ENCODE measurements at regions not wholly inside any gene's neighbourhood (a gene's known extent, or its start where the extent isn't known, plus 50 kb on each side); places are given as distances from the start of the nearest gene placed in this dataset.
A peak's percentile ranks its signal among the peaks of the same experiment; 100 is the strongest.
"Not testable (repeated sequence)": the region's sequence is repeated elsewhere in the genome, so short reads cannot be mapped to it uniquely, and the experiment has no call there.

DNA sequence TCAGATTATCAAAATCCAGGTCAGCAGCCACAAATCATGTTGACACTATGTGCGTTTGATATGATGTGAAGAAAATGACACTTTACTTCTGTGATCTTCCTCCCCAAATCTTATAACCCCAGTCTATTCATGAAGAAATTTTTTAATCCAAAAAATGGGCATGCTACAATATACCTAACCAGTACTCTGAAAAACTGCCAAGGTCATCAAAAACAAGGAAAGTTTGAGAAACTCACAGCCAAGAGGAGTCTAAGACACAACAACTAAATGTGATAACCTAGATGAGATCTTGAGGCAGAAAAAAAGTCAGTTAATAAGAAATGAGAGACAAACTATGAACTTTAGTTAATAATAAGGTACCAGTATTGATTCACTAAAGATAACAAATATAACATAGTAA, 200.6 kb upstream of the IRAK1BP1 start:
- no peak for DNase-seq (ENCODE audit: low read depth)

DNA sequence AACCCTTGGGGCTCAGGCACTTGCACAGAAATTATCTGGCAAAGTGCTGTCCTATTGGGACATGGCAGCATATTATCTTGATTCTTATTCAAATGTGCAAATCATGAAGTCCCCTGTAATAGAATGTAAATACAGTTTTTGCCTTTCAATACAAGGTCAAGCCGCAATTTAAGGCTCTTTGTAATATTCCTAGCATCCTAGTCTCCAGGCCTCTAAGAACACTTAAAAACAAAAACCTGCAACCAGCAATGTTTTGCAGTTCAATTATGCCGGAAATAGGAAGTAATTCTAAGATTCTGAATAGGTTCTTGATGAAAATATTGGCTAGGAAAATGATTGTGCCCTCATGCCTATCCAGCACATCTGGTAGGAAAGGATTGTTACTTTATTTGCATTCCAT, 197.2 kb upstream of the IRAK1BP1 start:
- no peak for DNase-seq (ENCODE audit: low read depth)

- no peak for DNase-seq (ENCODE audit: low read depth)
Observed at GRCh38 chr6:78670802-78671201, 196.5 kb upstream of the IRAK1BP1 start.

DNA sequence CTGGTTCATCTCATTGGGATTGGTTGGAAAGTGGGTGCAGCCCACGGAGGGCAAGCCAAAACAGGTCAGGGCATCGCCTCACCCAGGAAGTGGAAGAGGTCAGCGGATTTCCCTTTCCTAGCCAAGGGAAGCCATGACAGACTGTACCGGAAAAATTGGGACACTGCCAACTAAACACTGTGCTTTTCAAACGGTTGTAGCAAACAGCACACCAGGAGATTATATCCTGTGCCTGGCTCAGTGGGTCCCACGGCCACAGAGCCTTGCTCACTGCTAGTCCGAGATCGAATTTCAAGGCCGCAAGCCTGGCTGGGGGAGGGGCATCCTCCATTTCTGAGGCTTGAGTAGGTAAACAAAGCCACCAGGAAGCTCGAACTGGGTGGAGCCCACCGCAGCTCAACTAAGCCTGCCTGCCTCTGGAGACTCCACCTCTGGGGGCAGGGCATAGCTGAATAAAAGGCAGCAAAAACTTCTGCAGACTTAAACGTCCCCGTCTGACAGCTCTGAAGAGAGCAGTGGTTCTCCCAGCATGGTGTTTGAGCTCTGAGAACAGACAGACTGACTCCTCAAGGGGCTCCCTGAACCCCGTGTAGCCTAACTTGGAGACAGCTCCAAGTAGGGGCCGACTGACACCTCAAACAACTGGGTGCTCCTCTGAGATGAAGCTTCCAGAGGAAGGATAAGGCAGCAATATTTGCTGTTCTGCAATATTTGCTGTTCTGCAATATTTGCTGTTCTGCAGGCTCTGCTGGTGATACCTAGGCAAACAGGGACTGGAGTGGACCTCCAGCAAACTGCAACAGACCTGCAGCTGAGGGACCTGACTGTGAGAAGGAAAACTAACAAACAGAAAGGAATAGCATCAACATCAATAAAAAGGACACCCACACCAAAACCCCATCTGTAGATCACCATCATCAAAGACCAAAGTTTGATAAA, 191.0 kb upstream of the IRAK1BP1 start:
- DNase-seq (ENCODE audit: low read depth), result not testable (repeated sequence)

DNA sequence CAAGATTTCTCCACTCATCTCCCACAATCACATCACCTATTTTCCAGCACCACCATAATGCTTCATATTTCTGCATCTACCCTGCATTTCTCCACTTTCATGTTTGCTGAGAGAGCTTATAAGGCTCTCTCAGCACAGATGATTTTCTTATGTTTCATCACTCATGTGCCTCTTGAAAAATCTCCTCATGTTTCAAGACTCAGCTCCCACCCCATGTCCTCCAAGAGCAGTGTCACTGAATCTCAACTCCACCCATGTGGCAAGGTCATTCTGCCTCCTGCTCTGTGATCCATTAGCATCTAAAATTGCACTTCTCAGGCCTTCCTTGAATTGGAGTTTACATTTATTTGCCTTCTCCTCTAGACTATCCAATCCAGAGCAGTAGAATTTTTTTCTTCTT, 178.7 kb upstream of the IRAK1BP1 start:
- DNase-seq (ENCODE audit: low read depth), result no peak

DNA sequence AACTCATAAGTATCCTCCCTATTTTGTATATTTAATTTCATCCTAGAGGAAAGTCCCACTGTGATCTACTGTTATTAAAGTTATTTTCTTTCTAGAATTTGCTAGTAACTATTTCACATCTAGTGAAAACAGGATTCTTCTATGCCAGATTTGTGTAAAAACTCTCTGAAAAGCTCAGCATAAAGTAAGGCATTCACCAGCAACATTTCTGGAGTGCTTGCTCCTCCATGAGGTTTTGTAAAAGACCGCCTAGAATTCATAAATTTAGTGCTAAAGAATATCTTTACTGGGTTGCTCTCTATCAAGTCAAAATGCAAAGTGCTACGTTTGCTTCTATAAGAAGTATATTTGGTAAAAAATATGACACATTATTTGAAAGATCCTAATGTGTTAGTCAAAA, 173.5 kb upstream of the IRAK1BP1 start:
- DNase-seq (ENCODE audit: low read depth), result no peak

- DNase-seq (ENCODE audit: low read depth), result not testable (repeated sequence)
Observed at GRCh38 chr6:78694628-78695027, 172.7 kb upstream of the IRAK1BP1 start.

GRCh38 chr6:78700991-78701390, 166.4 kb upstream of the IRAK1BP1 start:
- DNase-seq (ENCODE audit: low read depth), result no peak

DNA sequence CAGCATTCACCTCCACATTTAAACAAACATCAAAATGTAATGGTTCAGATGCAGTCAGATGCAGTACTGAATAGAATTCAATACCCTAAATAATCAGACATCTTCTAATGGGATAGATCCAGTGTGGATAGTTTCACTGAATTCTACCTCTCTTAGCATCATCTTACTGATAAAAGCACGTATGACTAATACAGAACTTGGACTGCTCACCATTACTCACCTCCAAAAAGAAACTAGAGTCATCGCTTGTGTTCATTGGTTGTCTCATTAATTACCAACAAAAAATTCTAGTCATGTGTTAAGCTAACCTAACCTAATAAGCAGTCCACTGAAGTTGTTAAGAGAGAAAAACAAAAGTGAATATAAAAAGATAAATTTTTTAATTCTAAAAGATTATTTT, 165.9 kb upstream of the IRAK1BP1 start:
- peak; percentile 17 for DNase-seq (ENCODE audit: low read depth)

GRCh38 chr6:78709021-78709420, 158.3 kb upstream of the IRAK1BP1 start:
- DNase-seq (ENCODE audit: low read depth), result no peak

GRCh38 chr6:78713564-78713963, 153.8 kb upstream of the IRAK1BP1 start:
- DNase-seq (ENCODE audit: low read depth), result no peak

- no peak for DNase-seq (ENCODE audit: low read depth)
Observed at GRCh38 chr6:78744144-78744543, 123.2 kb upstream of the IRAK1BP1 start.

DNA sequence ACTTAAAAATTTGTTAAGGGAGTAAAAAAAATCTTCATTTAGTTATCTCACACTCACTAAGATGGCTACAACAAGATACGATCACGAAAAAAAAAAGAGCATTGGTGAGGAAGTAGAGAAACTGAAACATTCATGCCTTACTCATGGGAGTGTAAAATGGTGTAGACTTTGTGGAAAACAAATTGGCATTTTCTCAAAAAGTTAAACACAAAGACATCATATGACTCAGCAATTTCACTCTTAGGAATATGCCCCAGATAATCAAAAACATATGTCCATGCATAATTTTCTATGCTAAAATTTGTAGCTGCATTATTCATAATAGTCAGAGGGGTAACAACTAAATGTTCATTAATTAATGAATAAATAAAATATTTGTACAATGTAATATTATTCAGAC, 120.9 kb upstream of the IRAK1BP1 start:
- DNase-seq (ENCODE audit: low read depth), result no peak

DNA sequence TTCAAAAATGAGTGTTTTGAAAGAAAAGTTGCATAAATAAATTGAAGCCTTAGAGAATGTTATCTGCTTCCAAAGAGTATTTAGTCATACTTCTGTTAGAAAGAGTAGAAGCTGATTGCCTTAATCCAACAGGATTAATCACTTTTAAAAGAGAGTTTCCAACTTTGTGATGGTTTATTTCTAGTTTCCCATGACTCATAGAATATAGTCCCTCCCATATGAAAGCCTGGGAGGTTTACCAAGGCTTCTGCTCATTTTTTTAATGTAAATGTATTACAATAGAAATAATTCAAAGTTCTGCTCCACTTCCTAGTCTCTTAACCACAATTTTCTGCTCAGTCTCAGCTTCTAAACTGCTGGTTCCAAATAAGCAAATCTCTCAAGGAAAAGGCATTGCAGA, 118.0 kb upstream of the IRAK1BP1 start:
- no peak for DNase-seq (ENCODE audit: low read depth)

- not testable (repeated sequence) for DNase-seq (ENCODE audit: low read depth)
Observed at GRCh38 chr6:78758297-78758798, 109.0 kb upstream of the IRAK1BP1 start.

- no peak for DNase-seq (ENCODE audit: low read depth)
Observed at GRCh38 chr6:78768271-78768670, 99.1 kb upstream of the IRAK1BP1 start.

DNA sequence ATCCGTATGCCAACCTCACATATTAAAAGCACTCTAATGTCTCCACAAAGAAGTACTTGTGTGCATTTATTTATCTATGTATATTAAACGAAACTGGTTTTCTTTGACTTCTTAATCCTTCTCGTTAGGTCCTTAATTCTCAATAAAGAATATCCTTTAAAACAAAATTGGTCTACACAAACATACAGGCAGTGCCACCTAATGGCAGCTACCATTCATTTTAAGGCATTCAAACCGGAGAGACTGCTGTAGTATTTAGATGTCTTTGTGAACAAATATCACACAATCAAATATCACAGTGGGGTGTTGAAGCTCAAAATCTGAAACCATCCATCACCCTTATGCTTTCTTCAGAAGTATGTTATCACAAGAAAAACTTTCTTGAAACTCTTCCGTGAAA, 96.6 kb upstream of the IRAK1BP1 start:
- no peak for DNase-seq (ENCODE audit: low read depth)

GRCh38 chr6:78771586-78771985, 95.8 kb upstream of the IRAK1BP1 start:
- DNase-seq (ENCODE audit: low read depth), result no peak

DNA sequence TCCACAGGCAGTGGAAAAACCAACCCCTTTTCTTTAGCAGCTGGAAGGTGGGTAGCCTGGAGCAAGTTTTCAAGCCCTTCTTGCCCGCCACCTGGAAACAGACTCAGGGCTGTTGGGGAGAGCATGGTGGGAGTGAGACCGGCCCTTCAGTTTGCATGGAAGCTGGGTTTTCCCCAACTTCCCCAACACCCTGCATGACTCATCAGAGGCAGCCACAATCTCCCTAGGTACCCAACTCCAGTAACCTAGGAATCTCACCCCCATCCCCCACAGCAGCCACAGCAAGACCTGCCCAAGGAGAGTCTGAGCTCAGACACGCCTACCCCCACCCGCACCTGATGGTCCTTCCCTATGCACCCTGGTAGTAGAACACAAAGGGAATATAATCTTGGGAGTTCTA, 86.3 kb upstream of the IRAK1BP1 start:
- no peak for DNase-seq (ENCODE audit: low read depth)

- DNase-seq (ENCODE audit: low read depth), result not testable (repeated sequence)
Observed at GRCh38 chr6:78783366-78783765, 84.0 kb upstream of the IRAK1BP1 start.

- DNase-seq (ENCODE audit: low read depth), result no peak
Observed at GRCh38 chr6:78797270-78797669, 70.1 kb upstream of the IRAK1BP1 start.

GRCh38 chr6:78799682-78800081, 67.7 kb upstream of the IRAK1BP1 start:
- no peak for DNase-seq (ENCODE audit: low read depth)

GRCh38 chr6:78806792-78807191, 60.6 kb upstream of the IRAK1BP1 start:
- DNase-seq (ENCODE audit: low read depth), result not testable (repeated sequence)

Data from HS-27A (cell line).